ENCODE measurements at regions not wholly inside any gene's neighbourhood (a gene's known extent, or its start where the extent isn't known, plus 50 kb on each side); places are given as distances from the start of the nearest gene placed in this dataset.

DNA sequence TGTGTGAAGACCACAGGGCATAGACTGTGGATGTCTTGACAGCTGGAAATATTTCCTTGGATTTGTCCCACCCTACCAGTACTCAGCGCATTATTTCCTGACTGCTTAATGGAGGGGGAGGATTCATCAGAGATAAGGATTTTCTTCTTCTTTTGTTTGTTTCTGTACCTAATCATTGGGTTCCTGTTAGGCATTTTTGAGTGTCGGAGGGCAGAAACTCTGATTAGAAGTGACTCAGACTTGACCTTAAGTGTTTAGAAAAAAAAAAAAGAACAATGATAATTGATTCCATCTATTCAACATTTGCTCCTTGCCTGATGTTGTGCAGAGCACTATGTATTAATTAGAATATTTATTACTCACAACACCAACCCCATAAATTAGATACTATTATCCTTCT lies 78.5 kb upstream of the SYNPR start:
- DNase-seq (ENCODE audit: low read depth, low spot score), result no peak

DNA sequence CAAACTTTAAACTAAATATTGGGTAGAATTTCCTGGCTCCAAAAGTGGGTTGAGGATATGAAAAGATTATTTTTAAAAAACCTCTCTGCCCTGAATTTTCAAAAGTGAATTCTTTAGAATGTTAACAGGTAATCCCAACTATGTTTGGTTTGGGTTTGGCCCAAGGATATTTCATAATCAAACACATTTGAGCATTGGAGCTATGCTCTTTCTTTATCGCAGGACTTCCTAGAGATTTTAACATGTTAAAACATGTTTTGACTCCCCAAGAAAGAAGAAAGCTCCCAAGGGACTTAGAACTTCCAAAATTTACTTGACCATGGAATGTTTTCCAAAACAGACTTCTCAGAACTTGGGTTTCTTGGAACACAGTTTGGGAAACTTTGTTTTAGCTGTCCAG lies 75.6 kb upstream of the SYNPR start:
- no peak for DNase-seq (ENCODE audit: low read depth, low spot score)

DNA sequence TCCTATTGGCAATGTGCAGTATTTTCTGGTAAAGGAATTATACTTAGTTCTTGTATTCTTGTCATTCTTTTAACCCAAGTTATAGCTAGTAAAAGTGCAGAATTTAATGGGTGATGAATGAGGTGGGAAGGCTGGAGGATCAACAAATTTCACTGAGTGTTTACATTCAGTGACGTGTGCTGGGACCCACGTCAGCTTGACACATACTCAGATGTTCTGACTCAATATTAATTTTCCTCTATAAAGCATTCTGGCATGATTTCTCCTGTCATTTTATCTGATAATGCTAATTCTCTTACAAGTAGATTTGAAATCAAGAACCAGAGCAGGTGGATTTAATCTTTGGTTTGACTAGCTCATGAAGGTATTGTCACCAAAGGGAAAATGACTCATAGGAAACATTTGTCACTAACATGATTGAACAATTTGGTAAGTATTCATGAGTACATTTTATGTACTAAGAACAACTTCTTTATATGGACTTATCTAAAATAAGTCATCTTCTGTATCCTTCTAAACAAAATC lies 71.0 kb upstream of the SYNPR start:
- no peak for DNase-seq (ENCODE audit: low read depth, low spot score)

DNA sequence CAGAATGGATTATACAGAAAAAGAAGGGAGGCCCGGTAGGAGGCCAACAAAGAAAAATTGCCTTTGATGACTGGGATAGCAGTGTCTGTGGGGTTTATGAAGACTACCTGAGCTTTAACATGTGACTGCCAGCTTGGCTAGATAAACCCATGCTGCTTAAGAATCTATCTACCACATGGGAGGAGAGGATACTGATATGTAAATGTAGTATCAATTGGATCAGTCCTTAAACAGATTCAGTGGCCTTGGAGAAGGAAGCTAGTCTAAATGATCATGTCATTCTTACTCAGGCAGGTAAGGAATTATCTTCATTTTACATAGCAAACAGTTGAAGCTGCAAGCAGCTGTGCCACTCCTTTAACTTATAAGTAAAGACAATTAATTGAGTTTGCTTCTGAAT lies 50.0 kb upstream of the SYNPR start:
- no peak for DNase-seq (ENCODE audit: low read depth, low spot score)

Measured in pulmonary artery endothelial cell (primary cell).